Progenitor cell of endocrine pancreas (in vitro differentiated cells): ENCODE measurements at regions not wholly inside any gene's neighbourhood (a gene's known extent, or its start where the extent isn't known, plus 50 kb on each side); places are given as distances from the start of the nearest gene placed in this dataset.
A peak's percentile ranks its signal among the peaks of the same experiment; 100 is the strongest.
"Not testable (repeated sequence)": the region's sequence is repeated elsewhere in the genome, so short reads cannot be mapped to it uniquely, and the experiment has no call there.

Experiments used
- DNase-seq: peaks from one replicate; pipeline ENCODE4 v3.0.0; 2021; ENCODE audit warnings: low spot score; ENCODE audit not compliant: unreplicated experiment
- H3K27ac Mint-ChIP-seq: 2 replicates; pipeline ENCODE4 v1.8.0; 2021; ENCODE audit warnings: mild to moderate bottlenecking, moderate library complexity, mixed read lengths
- H3K27me3 Mint-ChIP-seq: 2 replicates; pipeline ENCODE4 v1.8.0; 2021; ENCODE audit warnings: mixed read lengths
- H3K36me3 Mint-ChIP-seq: 2 replicates; pipeline ENCODE4 v1.8.0; 2022; ENCODE audit warnings: mixed read lengths; ENCODE audit not compliant: insufficient read depth
- H3K4me1 Mint-ChIP-seq: 2 replicates; pipeline ENCODE4 v1.8.0; 2021; ENCODE audit warnings: low read depth, mixed read lengths
- H3K4me3 Mint-ChIP-seq: 2 replicates; pipeline ENCODE4 v1.8.0; 2021; ENCODE audit warnings: low read depth, mild to moderate bottlenecking, moderate library complexity, mixed read lengths
- H3K9me3 Mint-ChIP-seq: 2 replicates; pipeline ENCODE4 v1.8.0; 2021; ENCODE audit warnings: low read depth, mixed read lengths
- TF ChIP-seq, protein P1 (sequence below): fragments of 200-600 bp; sonication (generic); IDR thresholded peaks from one replicate; pipeline ENCODE4 v1.5.0; 2021; ENCODE audit warnings: antibody characterized with exemption, mild to moderate bottlenecking; ENCODE audit not compliant: unreplicated experiment

DNA sequence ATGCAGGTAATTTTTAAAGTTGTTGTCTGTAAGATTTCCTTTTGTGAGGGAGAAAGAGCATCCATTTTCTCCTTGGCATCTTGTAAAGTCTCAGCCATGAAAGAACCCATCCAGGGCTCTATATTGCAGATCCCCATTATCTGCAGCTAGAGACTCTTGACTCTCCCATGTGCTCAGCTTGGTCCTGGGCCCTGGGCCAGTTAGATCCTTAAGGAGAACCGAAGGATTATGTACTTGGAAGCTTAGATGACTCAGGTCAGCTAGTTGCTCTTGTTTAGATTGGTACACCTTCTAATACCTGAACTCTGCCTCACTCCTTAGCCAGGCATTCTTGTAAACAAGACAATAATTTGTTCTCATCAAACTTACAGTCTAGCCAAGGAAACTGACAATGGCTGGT is 1617.6 kb downstream of the KHDRBS2 start:
- no peaks in the 10 kb centered on the region for H3K36me3 Mint-ChIP-seq

DNA sequence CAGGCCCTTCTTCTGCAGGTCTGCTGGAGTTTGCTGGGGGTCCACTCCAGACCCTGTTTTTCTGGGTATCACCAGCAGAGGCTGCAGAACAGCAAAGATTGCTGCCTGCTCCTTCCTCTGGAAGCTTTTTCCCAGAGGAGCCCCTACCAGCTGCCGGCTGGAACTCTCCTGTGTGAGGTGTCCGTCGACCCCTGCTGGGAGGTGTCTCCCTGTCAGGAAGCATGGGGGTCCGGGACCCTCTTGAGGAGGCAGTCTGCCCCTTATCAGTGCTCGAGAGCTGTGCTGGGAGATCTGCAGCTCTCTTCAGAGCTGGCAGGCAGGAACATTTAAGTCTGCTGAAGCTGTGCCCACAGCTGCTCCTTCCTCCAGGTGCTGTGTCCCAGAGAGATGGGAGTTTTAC is 1622.8 kb downstream of the KHDRBS2 start:
- not testable (repeated sequence) for H3K36me3 Mint-ChIP-seq, DNase-seq, H3K27ac Mint-ChIP-seq, H3K4me3 Mint-ChIP-seq, H3K4me1 Mint-ChIP-seq, H3K27me3 Mint-ChIP-seq
- peaks cover 39% of the 10 kb centered on the region for H3K9me3 Mint-ChIP-seq

More for the DNA sequence above, 1617.6 kb downstream of the KHDRBS2 start:
- Mint-ChIP-seq H3K27me3 (no peaks in the 10 kb centered on the region), H3K9me3 (peaks cover 11% of the 10 kb centered on the region), H3K4me1 (peaks cover 3% of the 10 kb centered on the region), H3K27ac (no peak overlapping the region), H3K4me3 (no peak overlapping the region)
- TF ChIP-seq, protein P1, sequence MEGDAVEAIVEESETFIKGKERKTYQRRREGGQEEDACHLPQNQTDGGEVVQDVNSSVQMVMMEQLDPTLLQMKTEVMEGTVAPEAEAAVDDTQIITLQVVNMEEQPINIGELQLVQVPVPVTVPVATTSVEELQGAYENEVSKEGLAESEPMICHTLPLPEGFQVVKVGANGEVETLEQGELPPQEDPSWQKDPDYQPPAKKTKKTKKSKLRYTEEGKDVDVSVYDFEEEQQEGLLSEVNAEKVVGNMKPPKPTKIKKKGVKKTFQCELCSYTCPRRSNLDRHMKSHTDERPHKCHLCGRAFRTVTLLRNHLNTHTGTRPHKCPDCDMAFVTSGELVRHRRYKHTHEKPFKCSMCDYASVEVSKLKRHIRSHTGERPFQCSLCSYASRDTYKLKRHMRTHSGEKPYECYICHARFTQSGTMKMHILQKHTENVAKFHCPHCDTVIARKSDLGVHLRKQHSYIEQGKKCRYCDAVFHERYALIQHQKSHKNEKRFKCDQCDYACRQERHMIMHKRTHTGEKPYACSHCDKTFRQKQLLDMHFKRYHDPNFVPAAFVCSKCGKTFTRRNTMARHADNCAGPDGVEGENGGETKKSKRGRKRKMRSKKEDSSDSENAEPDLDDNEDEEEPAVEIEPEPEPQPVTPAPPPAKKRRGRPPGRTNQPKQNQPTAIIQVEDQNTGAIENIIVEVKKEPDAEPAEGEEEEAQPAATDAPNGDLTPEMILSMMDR: no peak
- DNase-seq: no peak

DNA sequence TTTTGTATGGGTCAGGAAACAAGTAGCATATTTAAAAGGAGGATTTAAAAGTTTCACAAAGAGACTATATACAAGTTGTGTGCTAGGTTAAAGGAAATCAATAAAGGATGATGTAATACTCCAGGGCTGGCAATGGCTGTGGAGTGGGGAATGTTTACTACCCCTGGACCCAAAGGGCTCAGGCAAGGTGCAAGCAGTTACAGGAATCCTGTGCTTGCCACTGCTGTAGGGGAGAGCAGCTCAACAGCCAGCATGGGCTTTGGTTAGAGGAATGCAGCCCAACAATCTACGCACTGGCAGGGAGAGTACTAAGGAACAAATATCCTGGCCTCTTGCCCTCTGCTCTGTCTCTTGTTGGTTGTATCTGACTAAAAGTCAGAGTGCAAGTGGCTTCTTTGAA is 1642.2 kb downstream of the KHDRBS2 start:
- no peak for DNase-seq
- Mint-ChIP-seq H3K27ac (peak overlapping the region; percentile 87), H3K27me3 (no peaks in the 10 kb centered on the region), H3K36me3 (no peaks in the 10 kb centered on the region), H3K4me1 (peaks cover 9% of the 10 kb centered on the region), H3K9me3 (no peaks in the 10 kb centered on the region), H3K4me3 (no peak overlapping the region)
- TF ChIP-seq, protein P1: no peak

DNA sequence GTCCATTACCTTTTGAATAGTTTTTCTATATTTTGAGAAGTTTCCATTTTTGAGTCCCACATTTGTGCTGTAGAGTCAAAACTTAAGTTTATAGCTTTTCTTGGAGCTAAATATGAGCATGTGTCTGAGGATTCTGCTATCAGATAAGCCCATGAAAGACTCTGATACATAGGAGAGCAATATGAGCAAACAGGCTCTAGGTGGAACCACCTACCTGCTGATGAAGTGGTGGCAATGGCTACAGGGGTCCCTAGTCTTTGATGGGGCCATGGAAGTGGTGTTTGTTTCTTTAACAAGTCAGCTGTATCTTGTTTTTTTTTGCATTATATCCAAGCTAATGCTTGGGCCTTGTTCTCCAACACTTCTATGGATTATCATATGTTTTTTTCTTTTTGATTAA is 1646.8 kb downstream of the KHDRBS2 start:
- not testable (repeated sequence) for H3K27ac Mint-ChIP-seq, DNase-seq, H3K4me3 Mint-ChIP-seq, H3K4me1 Mint-ChIP-seq, H3K36me3 Mint-ChIP-seq, H3K27me3 Mint-ChIP-seq, H3K9me3 Mint-ChIP-seq
